ENCODE measurements at regions not wholly inside any gene's neighbourhood (a gene's known extent, or its start where the extent isn't known, plus 50 kb on each side); places are given as distances from the start of the nearest gene placed in this dataset.

DNA sequence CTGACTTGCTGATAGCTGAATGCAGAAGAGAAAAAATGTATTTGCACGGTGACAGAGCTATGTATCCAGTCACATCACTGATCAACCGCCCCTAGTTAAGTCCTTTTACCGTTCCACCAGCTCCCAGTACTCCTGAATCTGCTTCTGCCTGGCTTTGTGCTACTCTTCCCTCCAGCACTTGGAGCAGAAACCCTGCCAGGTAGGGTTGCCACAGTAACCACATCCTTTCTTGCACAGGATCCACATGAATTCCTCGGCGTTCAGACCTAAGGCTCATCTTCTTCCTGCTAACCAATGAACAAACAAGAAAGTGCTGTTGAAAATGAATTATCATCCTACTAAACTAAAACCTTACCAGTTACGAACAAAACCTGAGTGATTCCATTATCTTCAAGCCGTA, 52.0 kb upstream of the KCTD7 start:
- Histone ChIP-seq H3K4me2 (ENCODE audit: insufficient read depth, low read length, poor library complexity, severe bottlenecking) (no peak overlapping the region), H2AK5ac (ENCODE audit: low read depth, low read length) (no peak overlapping the region), H3K27ac (replicated peaks; ENCODE audit: low read length) (no peak overlapping the region), H3K4ac (ENCODE audit: low read length) (no peak overlapping the region), H3K36me3 (replicated peaks in 1 of 2; ENCODE audit: control insufficient read depth in 2 of 2, insufficient read depth in 2 of 2, low read length in 2 of 2) (peaks cover 7 to 66% of the 10 kb centered on the region in 2 donors), H4K8ac (ENCODE audit: low read depth, low read length) (no peak overlapping the region), H4K91ac (ENCODE audit: low read depth, low read length, poor library complexity) (no peak overlapping the region), H2BK120ac (ENCODE audit: low read depth, low read length) (no peak overlapping the region), H3K9me3 (replicated peaks in 1 of 2; ENCODE audit: control insufficient read depth in 2 of 2, insufficient read depth in 1 of 2, low read depth in 1 of 2, low read length in 2 of 2) (no peaks in the 10 kb centered on the region), H3K4me1 (ENCODE audit: control insufficient read depth in 2 of 2, insufficient read depth in 1 of 2, low read depth in 1 of 2, low read length in 2 of 2) (no peaks in the 10 kb centered on the region), H2BK15ac (ENCODE audit: low read length) (no peak overlapping the region), H2BK5ac (ENCODE audit: low read length) (no peak overlapping the region), H3K9ac (ENCODE audit: low read depth, low read length, poor library complexity) (no peak overlapping the region), H2BK12ac (ENCODE audit: low read length) (no peak overlapping the region), H3K18ac (ENCODE audit: low read length) (no peak overlapping the region), H3K79me1 (ENCODE audit: low read depth, low read length) (no peaks in the 10 kb centered on the region), H3K4me3 (ENCODE audit: low read length in 2 of 2) (no peak overlapping the region), H3K14ac (ENCODE audit: low read length) (no peak overlapping the region), H2AFZ (ENCODE audit: low read length) (no peak overlapping the region), H3K23ac (ENCODE audit: low read depth, low read length, poor library complexity) (no peak overlapping the region), H3K27me3 (ENCODE audit: control insufficient read depth in 3 of 3, insufficient read depth in 3 of 3, low read depth in 1 of 3, low read length in 3 of 3) (no peaks in the 10 kb centered on the region)
- WGBS, 2 donors (ENCODE audit: extremely low coverage in 2 of 2, insufficient read length in 2 of 2, insufficient replicate concordance in 1 of 2) = no CpG with 5 or more reads among the region's 7 CpGs
- no peak for DNase-seq (ENCODE audit: low spot score)
